Astrocyte (in vitro differentiated cells and primary cell): ENCODE measurements at regions not wholly inside any gene's neighbourhood (a gene's known extent, or its start where the extent isn't known, plus 50 kb on each side); places are given as distances from the start of the nearest gene placed in this dataset.
A peak's percentile ranks its signal among the peaks of the same experiment; 100 is the strongest.

Source experiments
- DNase-seq: peaks from one replicate; pipeline ENCODE4 v3.0.0-alpha.2; 2010; ENCODE audit warnings: low read depth
- FAIRE-seq: peaks from 2 replicates; lab custom pipeline; 2011; peaks lifted over from hg19 to GRCh38; lab: Jason Lieb, UNC
- H2AFZ ChIP-seq: 2 replicates; pipeline ENCODE4 v1.6.0; 2012; ENCODE audit warnings: low read depth, low read length, inconsistent platforms
- H3K27ac ChIP-seq: 2 replicates; pipeline ENCODE4 v1.5.1; 2011; ENCODE audit warnings: low read depth, low read length, inconsistent platforms
- H3K27me3 ChIP-seq: 2 replicates; pipeline ENCODE4 v1.6.0; 2011; ENCODE audit warnings: low read length, inconsistent platforms; ENCODE audit not compliant: insufficient read depth
- H3K36me3 ChIP-seq: 2 replicates; pipeline ENCODE4 v1.5.1; 2011; ENCODE audit warnings: low read length, inconsistent platforms; ENCODE audit not compliant: insufficient read depth
- H3K4me1 ChIP-seq: 2 replicates; pipeline ENCODE4 v1.5.1; 2011; ENCODE audit warnings: low read length, inconsistent platforms; ENCODE audit not compliant: insufficient read depth
- H3K4me2 ChIP-seq: 2 replicates; pipeline ENCODE4 v1.6.0; 2012; ENCODE audit warnings: low read length, inconsistent platforms
- H3K4me3 ChIP-seq: 2 replicates; pipeline ENCODE4 v1.5.1; 2011; ENCODE audit warnings: low read depth, mild to moderate bottlenecking, low read length, inconsistent platforms; ENCODE audit not compliant: insufficient read depth
- H3K79me2 ChIP-seq: 2 replicates; pipeline ENCODE4 v1.6.0; 2012; ENCODE audit warnings: mild to moderate bottlenecking, low read length, inconsistent platforms; ENCODE audit not compliant: insufficient read depth
- H3K9ac ChIP-seq: 2 replicates; pipeline ENCODE4 v1.6.0; 2012; ENCODE audit warnings: mild to moderate bottlenecking, low read length, inconsistent platforms
- H3K9me3 ChIP-seq: 2 replicates; pipeline ENCODE4 v1.5.1; 2012; ENCODE audit warnings: low read depth, mild to moderate bottlenecking, low read length, inconsistent platforms; ENCODE audit not compliant: insufficient read depth
- H4K20me1 ChIP-seq: 2 replicates; pipeline ENCODE4 v1.6.0; 2012; ENCODE audit warnings: low read length, inconsistent platforms; ENCODE audit not compliant: insufficient read depth
- H3K27ac Mint-ChIP-seq: one replicate; pipeline ENCODE4 v1.8.0; 2021; ENCODE audit warnings: mild to moderate bottlenecking, mixed read lengths; ENCODE audit not compliant: unreplicated experiment
- H3K27me3 Mint-ChIP-seq: one replicate; pipeline ENCODE4 v1.8.0; 2021; ENCODE audit warnings: low read depth, mixed read lengths; ENCODE audit not compliant: unreplicated experiment
- H3K36me3 Mint-ChIP-seq: one replicate; pipeline ENCODE4 v1.8.0; 2021; ENCODE audit warnings: low read depth, mixed read lengths; ENCODE audit not compliant: unreplicated experiment
- H3K4me1 Mint-ChIP-seq: one replicate; pipeline ENCODE4 v1.8.0; 2021; ENCODE audit warnings: low read depth, mixed read lengths; ENCODE audit not compliant: unreplicated experiment
- H3K4me3 Mint-ChIP-seq: one replicate; pipeline ENCODE4 v1.8.0; 2021; ENCODE audit warnings: mild to moderate bottlenecking, moderate library complexity, mixed read lengths; ENCODE audit not compliant: unreplicated experiment
- H3K9me3 Mint-ChIP-seq: one replicate; pipeline ENCODE4 v1.8.0; 2021; ENCODE audit warnings: mild to moderate bottlenecking, mixed read lengths; ENCODE audit not compliant: unreplicated experiment
- CTCF ChIP-seq: IDR thresholded peaks from 2 replicates; pipeline ENCODE4 v1.5.1; 2011; ENCODE audit warnings: low read depth, mild to moderate bottlenecking, inconsistent platforms, low read length, moderate library complexity; ENCODE audit not compliant: insufficient read depth
- EZH2 ChIP-seq: IDR thresholded peaks from 2 replicates; pipeline ENCODE4 v1.6.1; 2012; ENCODE audit warnings: mild to moderate bottlenecking, low read length, inconsistent platforms; ENCODE audit not compliant: insufficient read depth

GRCh38 chr15:88403351-88403791, 63.8 kb downstream of the MRPL46 start:
- DNase-seq (no peak), FAIRE-seq (no peak)
- no peaks in the 10 kb centered on the region for H3K36me3 ChIP-seq
- peaks cover 6% of the 10 kb centered on the region for H3K4me1 ChIP-seq
- no peak overlapping the region for H2AFZ ChIP-seq
- no peaks in the 10 kb centered on the region for H3K79me2 ChIP-seq
- Mint-ChIP-seq H3K4me1 (peaks cover 4% of the 10 kb centered on the region), H3K4me3 (no peak overlapping the region), H3K27ac (no peak overlapping the region), H3K9me3 (peaks cover 6% of the 10 kb centered on the region), H3K27me3 (peaks cover 11% of the 10 kb centered on the region), H3K36me3 (no peaks in the 10 kb centered on the region)
- H4K20me1 ChIP-seq, result no peaks in the 10 kb centered on the region
- H3K27me3 ChIP-seq, result no peaks in the 10 kb centered on the region
- no peak overlapping the region for H3K9ac ChIP-seq
- no peak overlapping the region for H3K4me2 ChIP-seq
- H3K4me3 ChIP-seq, result no peak overlapping the region
- H3K27ac ChIP-seq, result no peak overlapping the region
- peaks cover 4% of the 10 kb centered on the region for H3K9me3 ChIP-seq
- TF ChIP-seq EZH2 (no peak), CTCF (no peak)

- Histone ChIP-seq H3K79me2 (no peaks in the 10 kb centered on the region), H3K9me3 (peaks cover 4% of the 10 kb centered on the region), H3K27ac (no peak overlapping the region), H3K9ac (no peak overlapping the region), H3K36me3 (no peaks in the 10 kb centered on the region), H3K4me3 (no peak overlapping the region), H3K27me3 (no peaks in the 10 kb centered on the region), H4K20me1 (no peaks in the 10 kb centered on the region), H2AFZ (peak overlapping the region; percentile 2), H3K4me2 (peak overlapping the region; percentile 32), H3K4me1 (peaks cover 6% of the 10 kb centered on the region)
- no peak for DNase-seq
- no peak for FAIRE-seq
- no peaks in the 10 kb centered on the region for H3K36me3 Mint-ChIP-seq
- H3K27me3 Mint-ChIP-seq, result peaks cover 11% of the 10 kb centered on the region
- H3K9me3 Mint-ChIP-seq, result peaks cover 6% of the 10 kb centered on the region
- no peak for TF ChIP-seq CTCF
- TF ChIP-seq EZH2, result no peak
- H3K4me3 Mint-ChIP-seq, result no peak overlapping the region
- H3K27ac Mint-ChIP-seq, result no peak overlapping the region
- peaks cover 4% of the 10 kb centered on the region for H3K4me1 Mint-ChIP-seq
These were observed 65.1 kb downstream of the MRPL46 start for GRCh38 chr15:88401996-88402656.
